HEK293T (cell line): ENCODE measurements at regions not wholly inside any gene's neighbourhood (a gene's known extent, or its start where the extent isn't known, plus 50 kb on each side); places are given as distances from the start of the nearest gene placed in this dataset.
"Not testable (repeated sequence)": the region's sequence is repeated elsewhere in the genome, so short reads cannot be mapped to it uniquely, and the experiment has no call there.

ENCODE experiments used
- ARNT ChIP-seq: fragments of 450-650 bp; IDR thresholded peaks from 2 replicates; pipeline ENCODE4 v1.6.1; 2017; ENCODE audit warnings: mild to moderate bottlenecking
- BHLHE40 ChIP-seq: fragments of 450-650 bp; IDR thresholded peaks from 2 replicates; pipeline ENCODE4 v1.6.1; 2016; ENCODE audit warnings: mild to moderate bottlenecking, moderate library complexity, borderline replicate concordance
- FOXM1 ChIP-seq: fragments of 450-650 bp; IDR thresholded peaks from 2 replicates; pipeline ENCODE4 v1.6.1; 2017; ENCODE audit warnings: mild to moderate bottlenecking, borderline replicate concordance
- HDGF ChIP-seq: fragments of 450-650 bp; IDR thresholded peaks from 2 replicates; pipeline ENCODE4 v1.6.1; 2017; ENCODE audit warnings: antibody characterized with exemption, borderline replicate concordance
- L3MBTL2 ChIP-seq: fragments of 450-650 bp; conservative IDR thresholded peaks from 2 replicates; pipeline ENCODE4 v1.6.1; 2016; ENCODE audit warnings: mild to moderate bottlenecking
- SP1 ChIP-seq: fragments of 450-650 bp; IDR thresholded peaks from 2 replicates; pipeline ENCODE4 v1.6.1; 2017

GRCh38 chrX:141520750-141521149 is 63.8 kb downstream of the SPANXA1 start:
- not testable (repeated sequence) for TF ChIP-seq ARNT, FOXM1, HDGF, BHLHE40, SP1, L3MBTL2
